Caco-2 (cell line): ENCODE measurements at regions not wholly inside any gene's neighbourhood (a gene's known extent, or its start where the extent isn't known, plus 50 kb on each side); places are given as distances from the start of the nearest gene placed in this dataset.

ENCODE experiments used
- BruUV-seq: library from RNA; stranded (reverse); fragments of 400-500 nt; replicated peaks from 2 replicates; lab custom pipeline; 2021; lab: Mats Ljungman, UMichigan
- CTCF ChIA-PET: fragments of 300-600 bp; sonication (Branson Sonifier 250); formaldehyde crosslinking; loops from one replicate; lab custom pipeline; 2022; ENCODE audit warnings: antibody characterized with exemption; lab: Charles Lee
- POLR2A ChIA-PET: fragments of 300-600 bp; sonication (Branson Sonifier 250); formaldehyde crosslinking; loops from one replicate; lab custom pipeline; 2022; ENCODE audit warnings: antibody characterized with exemption; lab: Charles Lee
- DNase-seq, 2 experiments: peaks; one replicate each; pipeline versions ENCODE4 v3.0.0 to v3.0.0-alpha.2; 2020 to 2022
- H3K27me3 ChIP-seq: replicated peaks from 2 replicates; pipeline ENCODE4 v1.6.0; 2011; ENCODE audit warnings: low read length; ENCODE audit not compliant: control insufficient read depth, insufficient read depth
- H3K36me3 ChIP-seq: 2 replicates; pipeline ENCODE4 v1.5.1; 2011; ENCODE audit warnings: low read length; ENCODE audit not compliant: control insufficient read depth, insufficient read depth
- H3K4me1 ChIP-seq: fragments of 250-450 bp; sonication (Bioruptor Pico); 2 replicates; pipeline ENCODE4 v1.5.1; 2020; ENCODE audit warnings: mild to moderate bottlenecking
- H3K4me3 ChIP-seq: 2 replicates; pipeline ENCODE4 v1.5.1; 2011; ENCODE audit warnings: low read depth, mild to moderate bottlenecking, control low read depth, low read length
- H3K9me3 ChIP-seq: fragments of 250-450 bp; sonication (Bioruptor Pico); 2 replicates; pipeline ENCODE4 v1.5.1; 2020; ENCODE audit warnings: mild to moderate bottlenecking, moderate library complexity
- H3K27ac Mint-ChIP-seq: one replicate; pipeline ENCODE4 v1.8.0; 2022; ENCODE audit warnings: mixed read lengths; ENCODE audit not compliant: unreplicated experiment
- H3K27me3 Mint-ChIP-seq: one replicate; pipeline ENCODE4 v1.8.0; 2022; ENCODE audit warnings: mixed read lengths; ENCODE audit not compliant: insufficient read depth, unreplicated experiment
- H3K36me3 Mint-ChIP-seq: one replicate; pipeline ENCODE4 v1.8.0; 2022; ENCODE audit warnings: mild to moderate bottlenecking, mixed read lengths; ENCODE audit not compliant: insufficient read depth, unreplicated experiment
- H3K4me1 Mint-ChIP-seq: one replicate; pipeline ENCODE4 v1.8.0; 2022; ENCODE audit warnings: low read depth, mixed read lengths; ENCODE audit not compliant: unreplicated experiment
- H3K4me3 Mint-ChIP-seq: one replicate; pipeline ENCODE4 v1.8.0; 2022; ENCODE audit warnings: mild to moderate bottlenecking, moderate library complexity, mixed read lengths; ENCODE audit not compliant: unreplicated experiment
- H3K9me3 Mint-ChIP-seq: one replicate; pipeline ENCODE4 v1.8.0; 2022; ENCODE audit warnings: mixed read lengths; ENCODE audit not compliant: unreplicated experiment
- intact Hi-C: fragments of 100-400 bp; cut with micrococcal nuclease; formaldehyde crosslinking; loops from one replicate; pipeline ENCODE4 v1.10.0; 2022; ENCODE audit not compliant: unreplicated experiment
- TF ChIP-seq, protein P1 (sequence below), 2 experiments: fragments of 200-600 bp in 1 of 2; IDR thresholded peaks; 1 replicate in 1 of 2; 2 replicates in 1 of 2; pipeline versions ENCODE4 v1.5.1 to v1.8.0; 2011 to 2022; ENCODE audit warnings: antibody characterized with exemption in 1 of 2, control low read depth in 1 of 2, inconsistent platforms in 1 of 2, low read depth in 1 of 2, low read length in 1 of 2, mild to moderate bottlenecking in 1 of 2, moderate library complexity in 1 of 2; ENCODE audit not compliant: insufficient read depth in 1 of 2, severe bottlenecking in 1 of 2, unreplicated experiment in 1 of 2

DNA sequence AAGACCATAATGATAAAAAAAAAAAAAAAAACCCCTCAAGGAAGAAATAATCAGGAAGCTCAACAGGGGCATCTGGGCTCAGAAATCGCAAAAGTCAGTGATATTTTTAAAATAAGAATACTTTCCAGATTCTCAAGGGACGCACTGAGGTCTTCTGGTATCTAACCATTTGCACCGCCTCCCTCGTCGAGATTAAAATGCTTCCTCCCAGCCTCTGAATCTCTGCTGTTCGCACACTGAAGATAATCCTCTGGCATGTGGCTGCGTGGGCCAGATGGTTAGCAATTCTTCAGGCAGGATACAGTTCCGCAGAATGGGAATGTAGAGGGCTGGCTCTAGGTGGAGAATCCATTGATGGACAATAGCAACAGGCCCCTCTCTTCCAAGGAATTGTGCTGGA, 211.7 kb upstream of the CDH5 start:
- Mint-ChIP-seq H3K4me1 (peaks cover 36% of the 10 kb centered on the region), H3K9me3 (peaks cover 30% of the 10 kb centered on the region), H3K36me3 (no peaks in the 10 kb centered on the region), H3K27me3 (no peaks in the 10 kb centered on the region), H3K27ac (peak overlapping the region; percentile 96), H3K4me3 (no peak overlapping the region)
- intact Hi-C loops: loop anchor here (5.0 kb wide), 1 partner anchor 488 kb away; no protein-coding TSS in a partner anchor
- Histone ChIP-seq H3K4me3 (no peak overlapping the region), H3K9me3 (no peaks in the 10 kb centered on the region), H3K27me3 (no peaks in the 10 kb centered on the region), H3K4me1 (peaks cover 48% of the 10 kb centered on the region), H3K36me3 (no peaks in the 10 kb centered on the region)
- CTCF ChIA-PET: no interaction called here
- BruUV-seq: no TSS peak
- POLR2A ChIA-PET: interaction anchor here (0.6 kb wide), 1 partner anchor 8 kb away, joined by 7 read pairs; no protein-coding TSS in a partner anchor
- no peak for DNase-seq
- TF ChIP-seq, protein P1, sequence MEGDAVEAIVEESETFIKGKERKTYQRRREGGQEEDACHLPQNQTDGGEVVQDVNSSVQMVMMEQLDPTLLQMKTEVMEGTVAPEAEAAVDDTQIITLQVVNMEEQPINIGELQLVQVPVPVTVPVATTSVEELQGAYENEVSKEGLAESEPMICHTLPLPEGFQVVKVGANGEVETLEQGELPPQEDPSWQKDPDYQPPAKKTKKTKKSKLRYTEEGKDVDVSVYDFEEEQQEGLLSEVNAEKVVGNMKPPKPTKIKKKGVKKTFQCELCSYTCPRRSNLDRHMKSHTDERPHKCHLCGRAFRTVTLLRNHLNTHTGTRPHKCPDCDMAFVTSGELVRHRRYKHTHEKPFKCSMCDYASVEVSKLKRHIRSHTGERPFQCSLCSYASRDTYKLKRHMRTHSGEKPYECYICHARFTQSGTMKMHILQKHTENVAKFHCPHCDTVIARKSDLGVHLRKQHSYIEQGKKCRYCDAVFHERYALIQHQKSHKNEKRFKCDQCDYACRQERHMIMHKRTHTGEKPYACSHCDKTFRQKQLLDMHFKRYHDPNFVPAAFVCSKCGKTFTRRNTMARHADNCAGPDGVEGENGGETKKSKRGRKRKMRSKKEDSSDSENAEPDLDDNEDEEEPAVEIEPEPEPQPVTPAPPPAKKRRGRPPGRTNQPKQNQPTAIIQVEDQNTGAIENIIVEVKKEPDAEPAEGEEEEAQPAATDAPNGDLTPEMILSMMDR (IDR thresholded peaks at IDR 0.05; ENCODE audit: insufficient read depth in 1 of 2, low read depth in 1 of 2, low read length in 1 of 2, severe bottlenecking in 1 of 2, unreplicated experiment in 1 of 2): no peak

DNA sequence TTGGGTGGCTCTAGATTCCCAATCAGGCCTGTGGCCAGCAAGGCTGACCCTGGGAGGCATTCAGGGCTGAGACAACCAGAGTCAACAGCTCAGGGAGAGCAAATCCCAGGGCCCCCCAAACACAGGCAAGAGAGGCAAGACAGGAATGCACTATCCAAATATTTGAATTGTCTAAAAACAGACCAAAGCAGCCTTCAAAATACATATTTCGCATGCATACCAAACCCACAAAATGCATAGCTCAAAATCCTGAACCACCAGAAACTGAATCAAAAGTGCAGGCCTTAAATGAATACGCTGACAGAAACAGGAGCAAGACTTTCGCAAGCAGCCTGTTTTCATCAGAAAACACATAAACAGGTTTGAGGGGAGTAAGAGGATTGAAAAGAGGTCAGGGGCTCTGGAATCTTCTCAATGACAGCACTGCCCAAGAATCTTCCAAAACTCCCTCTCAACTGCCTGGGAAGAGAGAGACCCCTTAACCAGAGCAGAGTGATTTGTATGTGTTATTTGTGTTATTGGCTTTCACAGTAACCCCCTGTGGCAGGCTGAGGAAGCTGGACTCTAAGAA, 213.6 kb upstream of the CDH5 start:
- H3K4me1 Mint-ChIP-seq: peaks cover 36% of the 10 kb centered on the region
- H3K36me3 ChIP-seq: no peaks in the 10 kb centered on the region
- H3K4me1 ChIP-seq: peaks cover 48% of the 10 kb centered on the region
- H3K27me3 Mint-ChIP-seq: no peaks in the 10 kb centered on the region
- BruUV-seq: no TSS peak
- H3K4me3 Mint-ChIP-seq: peak overlapping the region; percentile 30
- H3K36me3 Mint-ChIP-seq: no peaks in the 10 kb centered on the region
- DNase-seq: peak; percentile 91 to 93
- CTCF ChIA-PET: interaction anchor here (0.6 to 1.2 kb wide), 9 partner anchors 12 to 1017 kb away, joined by 3 to 5 read pairs (median 3); partner anchors contain the start of gene NOL3
- peak overlapping the region; percentile 96 for H3K27ac Mint-ChIP-seq
- no peak overlapping the region for H3K4me3 ChIP-seq
- POLR2A ChIA-PET: interaction anchor here (0.6 to 1.7 kb wide), 5 partner anchors 16 to 174 kb away, joined by 3 to 5 read pairs (median 4); no protein-coding TSS in a partner anchor
- TF ChIP-seq, protein P1 (IDR thresholded peaks at IDR 0.05; ENCODE audit: insufficient read depth in 1 of 2, low read depth in 1 of 2, low read length in 1 of 2, severe bottlenecking in 1 of 2, unreplicated experiment in 1 of 2): no peak
- H3K9me3 ChIP-seq: no peaks in the 10 kb centered on the region
- H3K9me3 Mint-ChIP-seq: peaks cover 34% of the 10 kb centered on the region
- no peaks in the 10 kb centered on the region for H3K27me3 ChIP-seq
- intact Hi-C loops: loop anchor here (1.0 to 5.0 kb wide), 7 partner anchors 14 to 486 kb away; no protein-coding TSS in a partner anchor

DNA sequence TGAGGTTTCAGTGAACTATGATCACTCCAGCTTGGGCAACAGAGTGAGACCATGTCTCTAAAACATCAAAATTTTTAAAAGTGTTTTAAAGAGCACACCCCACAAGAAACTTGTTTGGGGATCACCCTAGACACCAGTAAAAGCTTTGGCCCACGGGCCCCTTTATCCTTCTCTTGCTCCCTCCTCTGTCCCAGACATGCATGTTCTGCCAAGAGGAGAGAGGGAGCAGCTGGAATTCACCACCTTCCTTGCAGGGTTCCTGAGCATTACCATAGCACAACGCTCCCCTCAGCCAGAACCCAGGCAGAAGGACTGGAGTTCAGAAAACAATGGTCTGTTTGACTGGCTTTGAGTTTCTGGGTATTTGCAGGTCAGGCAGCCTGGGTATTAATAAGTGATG, 214.3 kb upstream of the CDH5 start:
- Mint-ChIP-seq H3K4me3 (peak overlapping the region; percentile 30), H3K36me3 (no peaks in the 10 kb centered on the region), H3K9me3 (peaks cover 34% of the 10 kb centered on the region), H3K4me1 (peaks cover 36% of the 10 kb centered on the region), H3K27me3 (no peaks in the 10 kb centered on the region), H3K27ac (peak overlapping the region; percentile 96)
- no peaks in the 10 kb centered on the region for H3K36me3 ChIP-seq
- H3K27me3 ChIP-seq: no peaks in the 10 kb centered on the region
- intact Hi-C loops: loop anchor here (1.0 to 5.0 kb wide), 6 partner anchors 15 to 485 kb away; no protein-coding TSS in a partner anchor
- H3K4me1 ChIP-seq: peaks cover 48% of the 10 kb centered on the region
- H3K9me3 ChIP-seq: no peaks in the 10 kb centered on the region
- no peak overlapping the region for H3K4me3 ChIP-seq
- TF ChIP-seq, protein P1 (IDR thresholded peaks at IDR 0.05; ENCODE audit: insufficient read depth in 1 of 2, low read depth in 1 of 2, low read length in 1 of 2, severe bottlenecking in 1 of 2, unreplicated experiment in 1 of 2): no peak
- DNase-seq: no peak
- no TSS peak for BruUV-seq
- ChIA-PET CTCF (interaction anchor here (0.6 to 1.2 kb wide), 5 partner anchors 14 to 1018 kb away, joined by 3 to 5 read pairs (median 4); partner anchors contain the start of gene NOL3), POLR2A (interaction anchor here (0.7 to 1.7 kb wide), 3 partner anchors 17 to 175 kb away, joined by 3 to 5 read pairs (median 5); no protein-coding TSS in a partner anchor)
